ENCODE measurements at regions not wholly inside any gene's neighbourhood (a gene's known extent, or its start where the extent isn't known, plus 50 kb on each side); places are given as distances from the start of the nearest gene placed in this dataset.

DNA sequence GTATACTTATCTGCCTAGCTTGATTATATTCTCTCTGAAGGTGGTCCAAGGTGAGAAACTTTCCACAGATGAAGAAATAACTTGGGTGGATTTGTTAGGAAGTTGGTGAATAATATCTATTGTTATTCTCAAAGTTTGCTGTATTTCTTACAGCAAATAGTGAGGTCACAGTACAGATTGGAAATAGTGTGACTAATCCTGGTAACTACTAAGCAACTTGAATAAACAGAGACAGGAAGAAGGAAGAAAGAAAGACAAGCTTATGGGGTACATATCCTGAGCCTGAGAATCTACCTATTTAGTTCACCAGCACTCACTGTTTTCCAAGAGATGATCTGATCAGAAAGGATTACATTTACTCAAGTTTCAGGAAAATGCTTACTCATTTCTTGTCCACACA lies 1416.1 kb downstream of the RPA4 start:
- Histone ChIP-seq H2BK20ac (ENCODE audit: low read depth, low read length) (no peak overlapping the region), H3K4ac (ENCODE audit: low read depth, low read length) (no peak overlapping the region), H2AFZ (replicated peaks; ENCODE audit: low read length, poor library complexity) (no peak overlapping the region), H3K23ac (ENCODE audit: low read depth, low read length) (no peak overlapping the region), H2AK5ac (ENCODE audit: low read depth, low read length) (no peak overlapping the region), H3K27ac (ENCODE audit: insufficient read depth, low read length) (no peak overlapping the region), H3K9me3 (ENCODE audit: control insufficient read depth, insufficient read depth, low read length) (no peaks in the 10 kb centered on the region), H4K20me1 (ENCODE audit: insufficient read depth, low read length) (no peaks in the 10 kb centered on the region), H3K4me3 (ENCODE audit: insufficient read depth, low read depth, low read length) (no peak overlapping the region), H3K9ac (ENCODE audit: low read depth, low read length) (no peak overlapping the region), H4K91ac (ENCODE audit: insufficient read depth, low read depth, low read length) (no peak overlapping the region), H2AK9ac (replicated peaks; ENCODE audit: low read depth, low read length, poor library complexity) (no peak overlapping the region), H3K56ac (ENCODE audit: extremely low read depth, insufficient read depth, low read length) (no peak overlapping the region), H3K18ac (ENCODE audit: low read depth, low read length) (no peak overlapping the region), H3K9me1 (ENCODE audit: insufficient read depth, low read length) (no peaks in the 10 kb centered on the region), H2BK5ac (ENCODE audit: low read depth, low read length, poor library complexity, severe bottlenecking) (no peak overlapping the region), H2BK15ac (ENCODE audit: low read depth, low read length) (no peak overlapping the region), H3K14ac (replicated peaks; ENCODE audit: low read depth, low read length) (no peak overlapping the region), H3K4me2 (ENCODE audit: low read depth, low read length) (no peak overlapping the region), H4K8ac (ENCODE audit: low read depth in 2 of 2, low read length in 2 of 2) (no peak overlapping the region), H3K36me3 (ENCODE audit: control insufficient read depth, insufficient read depth, low read length) (no peaks in the 10 kb centered on the region), H3K27me3 (ENCODE audit: control insufficient read depth, insufficient read depth, low read length) (no peaks in the 10 kb centered on the region), H4K5ac (ENCODE audit: low read depth, low read length) (no peak overlapping the region), H2BK120ac (ENCODE audit: low read depth, low read length) (no peak overlapping the region), H3K79me1 (ENCODE audit: low read depth in 1 of 2, low read length in 2 of 2) (no peaks in the 10 kb centered on the region), H3K4me1 (ENCODE audit: control insufficient read depth, insufficient read depth, low read length) (no peaks in the 10 kb centered on the region)
- ATAC-seq (ENCODE audit: low read depth), result no peak
- ChIA-PET CTCF (no interaction called here), POLR2A (ENCODE audit: unreplicated experiment) (no interaction called here)
- dilution Hi-C loops (cut with HindIII; ENCODE audit: low sequenced_read_pairs, unreplicated experiment) (no loop called here), intact Hi-C loops (cut with micrococcal nuclease) (no loop called here), in situ Hi-C loops (cut with MboI; ENCODE audit: low sequenced_read_pairs) (no loop called here)
- no peak for DNase-seq
- no TSS peak for BruUV-seq (replicated peaks)
- no peak for TF ChIP-seq NFE2L2 (IDR thresholded peaks at IDR 0.05; ENCODE audit: low read depth, low read length)
- TF ChIP-seq RCOR1 (IDR thresholded peaks at IDR 0.05; ENCODE audit: insufficient replicate concordance, low read length), result no peak
- TF ChIP-seq MAFK (IDR thresholded peaks at IDR 0.05; ENCODE audit: low read depth, low read length), result no peak
- TF ChIP-seq MAZ (IDR thresholded peaks at IDR 0.05; ENCODE audit: borderline replicate concordance, low read depth, low read length), result no peak
- no peak for TF ChIP-seq CEBPB (IDR thresholded peaks at IDR 0.05; ENCODE audit: low read depth, low read length)
- no peak for TF ChIP-seq RAD21 (IDR thresholded peaks at IDR 0.05; ENCODE audit: low read length)
- TF ChIP-seq, protein P1, sequence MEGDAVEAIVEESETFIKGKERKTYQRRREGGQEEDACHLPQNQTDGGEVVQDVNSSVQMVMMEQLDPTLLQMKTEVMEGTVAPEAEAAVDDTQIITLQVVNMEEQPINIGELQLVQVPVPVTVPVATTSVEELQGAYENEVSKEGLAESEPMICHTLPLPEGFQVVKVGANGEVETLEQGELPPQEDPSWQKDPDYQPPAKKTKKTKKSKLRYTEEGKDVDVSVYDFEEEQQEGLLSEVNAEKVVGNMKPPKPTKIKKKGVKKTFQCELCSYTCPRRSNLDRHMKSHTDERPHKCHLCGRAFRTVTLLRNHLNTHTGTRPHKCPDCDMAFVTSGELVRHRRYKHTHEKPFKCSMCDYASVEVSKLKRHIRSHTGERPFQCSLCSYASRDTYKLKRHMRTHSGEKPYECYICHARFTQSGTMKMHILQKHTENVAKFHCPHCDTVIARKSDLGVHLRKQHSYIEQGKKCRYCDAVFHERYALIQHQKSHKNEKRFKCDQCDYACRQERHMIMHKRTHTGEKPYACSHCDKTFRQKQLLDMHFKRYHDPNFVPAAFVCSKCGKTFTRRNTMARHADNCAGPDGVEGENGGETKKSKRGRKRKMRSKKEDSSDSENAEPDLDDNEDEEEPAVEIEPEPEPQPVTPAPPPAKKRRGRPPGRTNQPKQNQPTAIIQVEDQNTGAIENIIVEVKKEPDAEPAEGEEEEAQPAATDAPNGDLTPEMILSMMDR (conservative IDR thresholded peaks at IDR 0.05; ENCODE audit: low read depth, low read length), result no peak
- no peak for TF ChIP-seq POLR2A (IDR thresholded peaks at IDR 0.05; ENCODE audit: low read depth, low read length)
- TF ChIP-seq CHD1 (IDR thresholded peaks at IDR 0.05; ENCODE audit: low read depth, low read length), result no peak
- TF ChIP-seq FOS (IDR thresholded peaks at IDR 0.05; ENCODE audit: low read depth, low read length), result no peak
- TF ChIP-seq, protein P2, sequence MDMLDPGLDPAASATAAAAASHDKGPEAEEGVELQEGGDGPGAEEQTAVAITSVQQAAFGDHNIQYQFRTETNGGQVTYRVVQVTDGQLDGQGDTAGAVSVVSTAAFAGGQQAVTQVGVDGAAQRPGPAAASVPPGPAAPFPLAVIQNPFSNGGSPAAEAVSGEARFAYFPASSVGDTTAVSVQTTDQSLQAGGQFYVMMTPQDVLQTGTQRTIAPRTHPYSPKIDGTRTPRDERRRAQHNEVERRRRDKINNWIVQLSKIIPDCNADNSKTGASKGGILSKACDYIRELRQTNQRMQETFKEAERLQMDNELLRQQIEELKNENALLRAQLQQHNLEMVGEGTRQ (IDR thresholded peaks at IDR 0.05; ENCODE audit: low read depth, low read length), result no peak
- TF ChIP-seq, protein P3, sequence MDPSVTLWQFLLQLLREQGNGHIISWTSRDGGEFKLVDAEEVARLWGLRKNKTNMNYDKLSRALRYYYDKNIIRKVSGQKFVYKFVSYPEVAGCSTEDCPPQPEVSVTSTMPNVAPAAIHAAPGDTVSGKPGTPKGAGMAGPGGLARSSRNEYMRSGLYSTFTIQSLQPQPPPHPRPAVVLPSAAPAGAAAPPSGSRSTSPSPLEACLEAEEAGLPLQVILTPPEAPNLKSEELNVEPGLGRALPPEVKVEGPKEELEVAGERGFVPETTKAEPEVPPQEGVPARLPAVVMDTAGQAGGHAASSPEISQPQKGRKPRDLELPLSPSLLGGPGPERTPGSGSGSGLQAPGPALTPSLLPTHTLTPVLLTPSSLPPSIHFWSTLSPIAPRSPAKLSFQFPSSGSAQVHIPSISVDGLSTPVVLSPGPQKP (IDR thresholded peaks at IDR 0.05; ENCODE audit: borderline replicate concordance, low read depth, low read length), result no peak
- no peak for TF ChIP-seq SMC3 (IDR thresholded peaks at IDR 0.05; ENCODE audit: low read depth, low read length)
- no peak for TF ChIP-seq BHLHE40 (IDR thresholded peaks at IDR 0.05; ENCODE audit: low read depth, low read length)
- TF ChIP-seq MXI1 (IDR thresholded peaks at IDR 0.05; ENCODE audit: borderline replicate concordance, low read depth, low read length), result no peak
- no peak for TF ChIP-seq RFX5 (IDR thresholded peaks at IDR 0.05; ENCODE audit: low read depth, low read length)
